GM21423 (cell line): ENCODE measurements at regions not wholly inside any gene's neighbourhood (a gene's known extent, or its start where the extent isn't known, plus 50 kb on each side); places are given as distances from the start of the nearest gene placed in this dataset.

Experiments
- ATAC-seq: cut with Tn5 transposase; IDR thresholded peaks from one replicate; pipeline ENCODE4 v1.9.1; 2021; ENCODE audit warnings: mild to moderate bottlenecking, moderate library complexity; ENCODE audit not compliant: unreplicated experiment

GRCh38 chr20:22506827-22507226, 77.5 kb downstream of the FOXA2 start:
- ATAC-seq, result no peak

GRCh38 chr20:22504829-22505377, 79.5 kb downstream of the FOXA2 start:
- no peak for ATAC-seq

GRCh38 chr20:22503577-22503976, 80.8 kb downstream of the FOXA2 start:
- ATAC-seq, result no peak

- no peak for ATAC-seq
Observed at GRCh38 chr20:22502731-22503191, 81.6 kb downstream of the FOXA2 start.

GRCh38 chr20:22501566-22502344, 82.6 kb downstream of the FOXA2 start:
- no peak for ATAC-seq

GRCh38 chr20:22501034-22501433, 83.3 kb downstream of the FOXA2 start:
- ATAC-seq, result no peak

- ATAC-seq, result no peak
Observed at GRCh38 chr20:22499515-22500166, 84.7 kb downstream of the FOXA2 start.

- no peak for ATAC-seq
Observed at GRCh38 chr20:22496817-22497216, 87.6 kb downstream of the FOXA2 start.

GRCh38 chr20:22495789-22496188, 88.6 kb downstream of the FOXA2 start:
- ATAC-seq, result no peak

GRCh38 chr20:22495172-22495571, 89.2 kb downstream of the FOXA2 start:
- no peak for ATAC-seq

- ATAC-seq, result no peak
Observed at GRCh38 chr20:22492497-22492896, 91.9 kb downstream of the FOXA2 start.

GRCh38 chr20:22491194-22491505, 93.2 kb downstream of the FOXA2 start:
- no peak for ATAC-seq

GRCh38 chr20:22490287-22491193, 93.8 kb downstream of the FOXA2 start:
- ATAC-seq, result no peak

- no peak for ATAC-seq
Observed at GRCh38 chr20:22489626-22490286, 94.6 kb downstream of the FOXA2 start.

- no peak for ATAC-seq
Observed at GRCh38 chr20:22480336-22480735, 104.0 kb downstream of the FOXA2 start.

GRCh38 chr20:22475662-22476061, 108.7 kb downstream of the FOXA2 start:
- no peak for ATAC-seq

GRCh38 chr20:22474224-22474623, 110.1 kb downstream of the FOXA2 start:
- no peak for ATAC-seq

- ATAC-seq, result no peak
Observed at GRCh38 chr20:22473293-22473692, 111.1 kb downstream of the FOXA2 start.

- no peak for ATAC-seq
Observed at GRCh38 chr20:22472447-22473100, 111.8 kb downstream of the FOXA2 start.

- ATAC-seq, result no peak
Observed at GRCh38 chr20:22471156-22471836, 113.1 kb downstream of the FOXA2 start.
